Lower lobe of right lung (tissue), 2 donors: ENCODE measurements at regions not wholly inside any gene's neighbourhood (a gene's known extent, or its start where the extent isn't known, plus 50 kb on each side); places are given as distances from the start of the nearest gene placed in this dataset.

Experiments
- ATAC-seq, 2 donors: fragments of 200-7000 bp; cut with Tn5 transposase; one replicate each; pipeline ENCODE4 v1.9.1; 2020 to 2022; ENCODE audit warnings: mild to moderate bottlenecking in 2 of 2, moderate library complexity in 2 of 2
- DNase-seq: peaks from one replicate; pipeline ENCODE4 v3.0.0-alpha.2; 2020
- H3K27ac ChIP-seq: fragments of 200-600 bp; one replicate; pipeline ENCODE4 v1.8.0; 2022
- H3K27me3 ChIP-seq: fragments of 200-600 bp; one replicate; pipeline ENCODE4 v1.8.0; 2022; ENCODE audit warnings: low read depth
- H3K36me3 ChIP-seq: fragments of 200-600 bp; one replicate; pipeline ENCODE4 v1.8.0; 2022; ENCODE audit warnings: mild to moderate bottlenecking
- H3K4me1 ChIP-seq: fragments of 200-600 bp; one replicate; pipeline ENCODE4 v1.8.0; 2022
- H3K4me3 ChIP-seq: fragments of 200-600 bp; one replicate; pipeline ENCODE4 v1.8.0; 2022; ENCODE audit warnings: mild to moderate bottlenecking
- H3K9me3 ChIP-seq: fragments of 200-600 bp; one replicate; pipeline ENCODE4 v1.8.0; 2022
- intact Hi-C: fragments of 100-400 bp; cut with DNase I; formaldehyde crosslinking; loops from one replicate; pipeline ENCODE4 v1.11.0; 2022
- TF ChIP-seq, protein P1 (sequence below): fragments of 200-600 bp; IDR thresholded peaks from one replicate; pipeline ENCODE4 v1.8.0; 2022; ENCODE audit warnings: antibody characterized with exemption, mild to moderate bottlenecking
- donor health status: DM: no; HTN: yes; CAD: no; lungs with severe emphysema.

- ATAC-seq = no peak
- Histone ChIP-seq H3K4me3 (no peak overlapping the region), H3K4me1 (no peaks in the 10 kb centered on the region)
Observed at GRCh38 chr15:29624271-29624670, 198.0 kb downstream of the TJP1 start.

GRCh38 chr15:29623116-29623639 is 199.1 kb downstream of the TJP1 start:
- DNase-seq (no peak), ATAC-seq (no peak)
- TF ChIP-seq, protein P1, sequence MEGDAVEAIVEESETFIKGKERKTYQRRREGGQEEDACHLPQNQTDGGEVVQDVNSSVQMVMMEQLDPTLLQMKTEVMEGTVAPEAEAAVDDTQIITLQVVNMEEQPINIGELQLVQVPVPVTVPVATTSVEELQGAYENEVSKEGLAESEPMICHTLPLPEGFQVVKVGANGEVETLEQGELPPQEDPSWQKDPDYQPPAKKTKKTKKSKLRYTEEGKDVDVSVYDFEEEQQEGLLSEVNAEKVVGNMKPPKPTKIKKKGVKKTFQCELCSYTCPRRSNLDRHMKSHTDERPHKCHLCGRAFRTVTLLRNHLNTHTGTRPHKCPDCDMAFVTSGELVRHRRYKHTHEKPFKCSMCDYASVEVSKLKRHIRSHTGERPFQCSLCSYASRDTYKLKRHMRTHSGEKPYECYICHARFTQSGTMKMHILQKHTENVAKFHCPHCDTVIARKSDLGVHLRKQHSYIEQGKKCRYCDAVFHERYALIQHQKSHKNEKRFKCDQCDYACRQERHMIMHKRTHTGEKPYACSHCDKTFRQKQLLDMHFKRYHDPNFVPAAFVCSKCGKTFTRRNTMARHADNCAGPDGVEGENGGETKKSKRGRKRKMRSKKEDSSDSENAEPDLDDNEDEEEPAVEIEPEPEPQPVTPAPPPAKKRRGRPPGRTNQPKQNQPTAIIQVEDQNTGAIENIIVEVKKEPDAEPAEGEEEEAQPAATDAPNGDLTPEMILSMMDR = no peak
- H3K27me3 ChIP-seq = no peaks in the 10 kb centered on the region
- intact Hi-C loops = no loop called here
- H3K9me3 ChIP-seq = no peaks in the 10 kb centered on the region
- H3K4me1 ChIP-seq = no peaks in the 10 kb centered on the region
- H3K36me3 ChIP-seq = no peaks in the 10 kb centered on the region
- no peak overlapping the region for H3K27ac ChIP-seq
- no peak overlapping the region for H3K4me3 ChIP-seq

More at GRCh38 chr15:29624271-29624670, 198.0 kb downstream of the TJP1 start:
- no peaks in the 10 kb centered on the region for H3K36me3 ChIP-seq
- no peak for DNase-seq
- intact Hi-C loops = no loop called here
- no peaks in the 10 kb centered on the region for H3K27me3 ChIP-seq
- TF ChIP-seq, protein P1 = no peak
- no peak overlapping the region for H3K27ac ChIP-seq
- H3K9me3 ChIP-seq = no peaks in the 10 kb centered on the region

- TF ChIP-seq, protein P1 = no peak
- intact Hi-C loops = no loop called here
- H3K4me3 ChIP-seq = no peak overlapping the region
- ATAC-seq = no peak
- no peak for DNase-seq
- H3K27ac ChIP-seq = no peak overlapping the region
- H3K9me3 ChIP-seq = no peaks in the 10 kb centered on the region
- H3K27me3 ChIP-seq = no peaks in the 10 kb centered on the region
- no peaks in the 10 kb centered on the region for H3K4me1 ChIP-seq
- no peaks in the 10 kb centered on the region for H3K36me3 ChIP-seq
Observed at GRCh38 chr15:29622637-29623036, 199.6 kb downstream of the TJP1 start.

DNA sequence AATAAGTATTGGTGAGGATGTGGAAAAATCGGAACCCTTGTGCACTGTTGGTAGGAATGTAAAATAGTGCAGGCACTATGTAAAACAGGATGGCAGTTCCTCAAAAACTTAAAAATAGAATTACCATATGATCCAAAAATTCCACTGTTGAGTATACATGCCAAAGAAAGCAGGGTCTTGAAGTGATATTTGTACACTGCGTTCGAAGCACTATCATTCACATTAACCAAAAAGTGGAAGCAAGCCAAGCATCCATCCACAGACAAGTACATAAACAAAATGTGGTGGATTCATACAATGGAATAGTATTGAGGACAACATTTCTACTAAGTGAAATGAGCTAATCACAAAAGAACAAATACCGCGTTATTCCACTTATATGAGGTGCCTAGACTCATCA is 200.7 kb downstream of the TJP1 start:
- H3K27me3 ChIP-seq = no peaks in the 10 kb centered on the region
- H3K27ac ChIP-seq = no peak overlapping the region
- ATAC-seq (no peak), DNase-seq (no peak)
- H3K4me1 ChIP-seq = no peaks in the 10 kb centered on the region
- intact Hi-C loops = no loop called here
- H3K9me3 ChIP-seq = no peaks in the 10 kb centered on the region
- H3K4me3 ChIP-seq = no peak overlapping the region
- H3K36me3 ChIP-seq = no peaks in the 10 kb centered on the region
- TF ChIP-seq, protein P1 = no peak

DNA sequence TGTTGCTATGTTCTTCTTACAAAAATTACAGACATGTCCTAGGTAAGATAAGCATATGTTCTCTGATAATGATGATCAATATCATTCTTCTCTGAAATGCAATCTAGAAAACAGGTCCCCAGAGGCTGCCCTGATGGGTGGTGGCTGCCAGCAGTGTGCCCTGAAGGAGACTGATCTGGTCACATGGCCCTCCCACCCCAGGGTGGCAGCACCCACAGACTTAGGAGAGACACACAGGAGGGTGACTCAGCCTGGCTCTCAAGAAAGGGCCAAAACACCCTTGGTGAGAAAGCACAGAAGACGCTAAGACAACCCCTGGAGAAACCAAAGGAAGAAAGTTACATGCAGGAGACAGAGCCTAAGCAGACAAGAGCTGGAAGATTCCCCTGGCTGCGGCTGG is 203.7 kb downstream of the TJP1 start:
- H3K27ac ChIP-seq = no peak overlapping the region
- ATAC-seq (no peak), DNase-seq (no peak)
- TF ChIP-seq, protein P1 = no peak
- H3K4me3 ChIP-seq = no peak overlapping the region
- H3K4me1 ChIP-seq = no peaks in the 10 kb centered on the region
- H3K36me3 ChIP-seq = no peaks in the 10 kb centered on the region
- H3K27me3 ChIP-seq = no peaks in the 10 kb centered on the region
- intact Hi-C loops = no loop called here
- H3K9me3 ChIP-seq = no peaks in the 10 kb centered on the region

- no peaks in the 10 kb centered on the region for H3K4me1 ChIP-seq
- intact Hi-C loops = no loop called here
- DNase-seq = no peak
- no peaks in the 10 kb centered on the region for H3K9me3 ChIP-seq
- TF ChIP-seq, protein P1 = no peak
- ATAC-seq = no peak
- H3K27ac ChIP-seq = no peak overlapping the region
- H3K36me3 ChIP-seq = no peaks in the 10 kb centered on the region
- H3K27me3 ChIP-seq = no peaks in the 10 kb centered on the region
- H3K4me3 ChIP-seq = no peak overlapping the region
Observed at GRCh38 chr15:29616512-29616911, 205.8 kb downstream of the TJP1 start.
